ENCODE measurements at regions not wholly inside any gene's neighbourhood (a gene's known extent, or its start where the extent isn't known, plus 50 kb on each side); places are given as distances from the start of the nearest gene placed in this dataset.

DNA sequence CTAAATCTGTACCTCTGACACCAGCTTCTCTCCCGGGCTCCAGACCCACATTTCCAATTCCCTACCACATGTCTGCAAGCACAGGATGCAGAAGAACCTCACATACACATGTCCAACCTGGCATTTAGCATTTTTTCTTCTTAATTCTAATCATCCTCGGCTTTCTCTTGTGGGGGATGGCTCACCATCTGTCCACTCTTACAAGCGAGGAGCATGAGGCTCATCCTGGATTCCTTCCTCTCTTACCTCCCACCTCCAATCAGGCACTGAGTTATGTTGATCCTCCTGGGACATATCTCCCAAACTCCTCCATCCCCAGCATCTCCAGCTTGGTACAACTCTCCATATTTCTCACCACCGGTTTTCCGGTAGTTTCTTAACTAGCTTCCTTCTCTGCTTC lies 149.8 kb upstream of the LARGE1 start:
- DNase-seq (ENCODE audit: low read depth): no peak
- H3K4me3 ChIP-seq (ENCODE audit: low read length): no peak overlapping the region
- TF ChIP-seq, protein P1, sequence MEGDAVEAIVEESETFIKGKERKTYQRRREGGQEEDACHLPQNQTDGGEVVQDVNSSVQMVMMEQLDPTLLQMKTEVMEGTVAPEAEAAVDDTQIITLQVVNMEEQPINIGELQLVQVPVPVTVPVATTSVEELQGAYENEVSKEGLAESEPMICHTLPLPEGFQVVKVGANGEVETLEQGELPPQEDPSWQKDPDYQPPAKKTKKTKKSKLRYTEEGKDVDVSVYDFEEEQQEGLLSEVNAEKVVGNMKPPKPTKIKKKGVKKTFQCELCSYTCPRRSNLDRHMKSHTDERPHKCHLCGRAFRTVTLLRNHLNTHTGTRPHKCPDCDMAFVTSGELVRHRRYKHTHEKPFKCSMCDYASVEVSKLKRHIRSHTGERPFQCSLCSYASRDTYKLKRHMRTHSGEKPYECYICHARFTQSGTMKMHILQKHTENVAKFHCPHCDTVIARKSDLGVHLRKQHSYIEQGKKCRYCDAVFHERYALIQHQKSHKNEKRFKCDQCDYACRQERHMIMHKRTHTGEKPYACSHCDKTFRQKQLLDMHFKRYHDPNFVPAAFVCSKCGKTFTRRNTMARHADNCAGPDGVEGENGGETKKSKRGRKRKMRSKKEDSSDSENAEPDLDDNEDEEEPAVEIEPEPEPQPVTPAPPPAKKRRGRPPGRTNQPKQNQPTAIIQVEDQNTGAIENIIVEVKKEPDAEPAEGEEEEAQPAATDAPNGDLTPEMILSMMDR (conservative IDR thresholded peaks at IDR 0.05; ENCODE audit: low read depth, low read length): no peak

DNA sequence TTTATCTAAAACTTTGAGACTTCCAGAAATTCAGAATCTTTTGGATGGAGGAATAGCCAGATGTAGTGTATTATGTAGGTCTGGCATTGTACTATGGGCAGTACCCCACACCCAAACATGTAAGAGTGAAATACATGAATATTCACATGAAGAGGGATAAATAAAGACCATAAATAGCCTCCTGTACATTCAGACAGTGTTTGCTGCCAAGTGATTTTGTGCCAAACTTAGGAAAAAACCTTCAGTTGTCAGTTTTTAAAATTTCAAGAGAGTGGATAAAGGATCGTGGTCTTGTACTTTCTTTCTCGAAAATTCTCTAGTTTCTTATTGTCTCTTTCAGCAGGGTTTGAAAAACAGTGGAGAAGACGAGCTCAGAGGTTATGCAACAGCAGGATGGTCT lies 150.3 kb upstream of the LARGE1 start:
- TF ChIP-seq, protein P1 (conservative IDR thresholded peaks at IDR 0.05; ENCODE audit: low read depth, low read length): no peak
- no peak overlapping the region for H3K4me3 ChIP-seq (ENCODE audit: low read length)
- no peak for DNase-seq (ENCODE audit: low read depth)

DNA sequence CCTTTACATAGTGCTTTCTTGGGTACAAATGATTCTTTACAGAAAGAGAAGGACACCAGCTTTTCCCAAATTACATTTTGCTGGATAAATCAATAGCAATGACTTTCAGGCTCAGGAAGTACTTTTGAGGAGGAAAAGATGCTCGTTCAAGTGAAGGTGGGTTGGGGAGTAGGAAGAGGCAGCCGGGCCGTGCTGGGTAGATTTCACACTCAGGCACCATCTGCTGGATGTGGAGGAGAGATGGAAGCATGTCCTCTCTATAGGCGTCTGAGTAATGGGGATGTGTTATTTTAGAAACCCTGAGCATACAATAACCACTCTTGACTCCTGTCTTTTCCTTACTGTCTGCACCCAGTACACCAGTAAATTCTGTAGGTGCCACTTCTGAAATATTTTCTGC lies 152.3 kb upstream of the LARGE1 start:
- DNase-seq (ENCODE audit: low read depth): no peak

DNA sequence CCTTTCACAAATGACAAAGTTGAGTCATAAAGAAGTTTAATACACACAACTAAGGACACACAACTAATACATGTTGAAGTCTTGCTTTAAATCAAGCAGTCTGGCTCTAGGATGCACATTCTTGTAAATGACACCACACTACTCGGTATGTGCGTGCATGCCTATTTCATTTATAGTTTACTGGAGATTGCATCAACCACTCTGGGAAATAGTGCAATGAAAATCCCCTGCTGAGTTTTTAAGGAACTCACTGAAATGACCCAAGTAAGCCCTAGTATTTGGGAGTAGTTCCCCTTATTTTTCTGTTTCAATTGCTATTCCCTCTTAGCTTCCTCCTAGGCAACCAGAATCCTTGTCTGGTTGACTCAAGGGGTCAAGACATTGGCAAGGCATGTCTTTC lies 160.2 kb upstream of the LARGE1 start:
- no peak for DNase-seq (ENCODE audit: low read depth)
- TF ChIP-seq, protein P1 (conservative IDR thresholded peaks at IDR 0.05; ENCODE audit: low read depth, low read length): no peak
- no peak overlapping the region for H3K4me3 ChIP-seq (ENCODE audit: low read length)

More for the DNA sequence above, 152.3 kb upstream of the LARGE1 start:
- H3K4me3 ChIP-seq (ENCODE audit: low read length): no peak overlapping the region
- TF ChIP-seq, protein P1 (conservative IDR thresholded peaks at IDR 0.05; ENCODE audit: low read depth, low read length): no peak

DNA sequence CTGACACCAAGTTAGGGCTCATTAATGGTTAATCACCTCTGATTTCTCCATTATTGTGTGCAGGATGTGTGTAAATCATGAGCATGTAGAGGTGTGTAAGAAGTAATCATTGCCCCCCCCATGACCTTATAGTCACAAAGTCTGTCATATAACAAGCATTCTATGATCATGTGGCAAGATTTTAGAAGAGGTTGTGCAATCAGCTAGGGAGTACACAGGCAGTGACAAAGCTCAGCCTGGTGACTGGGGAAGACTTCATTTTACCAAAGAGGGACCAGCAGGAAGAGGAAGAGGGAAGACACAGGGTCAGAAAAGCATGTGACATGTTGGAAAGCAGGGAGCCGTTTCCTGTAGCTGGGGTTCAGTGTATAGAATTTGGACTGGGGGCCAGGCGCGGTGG lies 176.5 kb upstream of the LARGE1 start:
- TF ChIP-seq, protein P1 (conservative IDR thresholded peaks at IDR 0.05; ENCODE audit: low read depth, low read length): no peak
- no peak overlapping the region for H3K4me3 ChIP-seq (ENCODE audit: low read length)
- DNase-seq (ENCODE audit: low read depth): no peak

DNA sequence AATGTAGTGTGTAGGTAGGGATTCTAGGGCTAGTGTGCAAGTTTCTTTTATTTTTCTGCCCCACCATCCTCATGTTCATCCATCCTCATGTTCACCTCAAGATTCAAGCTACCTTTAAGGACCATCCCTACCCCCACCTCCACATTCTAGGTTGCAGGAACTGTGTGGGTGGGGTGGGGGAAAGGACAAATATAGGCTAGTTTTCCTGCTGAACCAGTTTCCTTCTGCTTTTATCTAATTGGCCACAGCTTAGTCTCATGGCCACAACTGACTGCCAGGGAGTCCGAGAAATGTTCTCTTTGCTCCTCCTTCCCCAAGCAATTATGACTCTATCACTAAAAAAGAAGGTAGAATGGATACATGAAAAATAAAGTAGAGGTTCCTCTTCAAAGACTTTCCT lies 179.0 kb upstream of the LARGE1 start:
- no peak overlapping the region for H3K4me3 ChIP-seq (ENCODE audit: low read length)
- DNase-seq (ENCODE audit: low read depth): no peak
- TF ChIP-seq, protein P1 (conservative IDR thresholded peaks at IDR 0.05; ENCODE audit: low read depth, low read length): no peak

DNA sequence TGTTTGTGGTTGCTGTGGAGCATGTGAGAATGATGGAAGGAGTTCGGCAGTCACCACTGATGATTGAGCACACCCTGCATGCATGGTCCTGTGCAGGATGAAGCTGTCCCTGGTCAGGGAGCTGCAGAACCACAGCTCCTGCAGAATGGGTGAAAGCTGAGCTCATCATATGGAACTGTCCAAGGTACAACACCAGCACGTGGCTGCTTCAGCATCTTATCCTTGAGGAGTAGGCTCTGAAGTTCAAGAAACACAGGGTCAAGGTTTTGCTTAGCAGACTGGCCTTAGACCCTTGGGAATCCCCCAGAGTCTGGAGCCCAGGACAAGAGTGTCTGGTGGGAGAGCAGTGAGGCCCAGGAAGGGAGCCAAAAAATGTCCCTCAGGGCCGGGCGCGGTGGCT lies 182.4 kb upstream of the LARGE1 start:
- DNase-seq (ENCODE audit: low read depth): no peak
- TF ChIP-seq, protein P1 (conservative IDR thresholded peaks at IDR 0.05; ENCODE audit: low read depth, low read length): no peak
- H3K4me3 ChIP-seq (ENCODE audit: low read length): no peak overlapping the region

Measured in retinal pigment epithelial cell (primary cell).